ENCODE measurements at regions not wholly inside any gene's neighbourhood (a gene's known extent, or its start where the extent isn't known, plus 50 kb on each side); places are given as distances from the start of the nearest gene placed in this dataset.

- no peak for ATAC-seq (ENCODE audit: low read depth)
- no peaks in the 10 kb centered on the region for H4K20me1 ChIP-seq (ENCODE audit: insufficient read depth, low read length)
- H2AK9ac ChIP-seq (replicated peaks; ENCODE audit: low read depth, low read length, poor library complexity) = no peak overlapping the region
- no peak overlapping the region for H3K14ac ChIP-seq (replicated peaks; ENCODE audit: low read depth, low read length)
- no peaks in the 10 kb centered on the region for H3K79me1 ChIP-seq (ENCODE audit: low read depth in 1 of 2, low read length in 2 of 2)
- H3K4ac ChIP-seq (ENCODE audit: low read depth, low read length) = no peak overlapping the region
- no peak overlapping the region for H2BK5ac ChIP-seq (ENCODE audit: low read depth, low read length, poor library complexity, severe bottlenecking)
- BruUV-seq (replicated peaks) = no TSS peak
- H3K27ac ChIP-seq (ENCODE audit: insufficient read depth, low read length) = no peak overlapping the region
- no peak overlapping the region for H4K91ac ChIP-seq (ENCODE audit: insufficient read depth, low read depth, low read length)
- H3K18ac ChIP-seq (ENCODE audit: low read depth, low read length) = no peak overlapping the region
- no peak overlapping the region for H4K8ac ChIP-seq (ENCODE audit: low read depth in 2 of 2, low read length in 2 of 2)
- TF ChIP-seq MAFK (IDR thresholded peaks at IDR 0.05; ENCODE audit: low read depth, low read length) (no peak), MXI1 (IDR thresholded peaks at IDR 0.05; ENCODE audit: borderline replicate concordance, low read depth, low read length) (no peak), RFX5 (IDR thresholded peaks at IDR 0.05; ENCODE audit: low read depth, low read length) (no peak), RCOR1 (IDR thresholded peaks at IDR 0.05; ENCODE audit: insufficient replicate concordance, low read length) (no peak), MAZ (IDR thresholded peaks at IDR 0.05; ENCODE audit: borderline replicate concordance, low read depth, low read length) (no peak), CTCF (conservative IDR thresholded peaks at IDR 0.05; ENCODE audit: low read depth, low read length) (no peak), CHD1 (IDR thresholded peaks at IDR 0.05; ENCODE audit: low read depth, low read length) (no peak), POLR2A (IDR thresholded peaks at IDR 0.05; ENCODE audit: low read depth, low read length) (no peak), NFE2L2 (IDR thresholded peaks at IDR 0.05; ENCODE audit: low read depth, low read length) (no peak), BHLHE40 (IDR thresholded peaks at IDR 0.05; ENCODE audit: low read depth, low read length) (no peak), USF2 (IDR thresholded peaks at IDR 0.05; ENCODE audit: low read depth, low read length) (no peak), FOS (IDR thresholded peaks at IDR 0.05; ENCODE audit: low read depth, low read length) (no peak), RAD21 (IDR thresholded peaks at IDR 0.05; ENCODE audit: low read length) (no peak)
- TF ChIP-seq, protein P1, sequence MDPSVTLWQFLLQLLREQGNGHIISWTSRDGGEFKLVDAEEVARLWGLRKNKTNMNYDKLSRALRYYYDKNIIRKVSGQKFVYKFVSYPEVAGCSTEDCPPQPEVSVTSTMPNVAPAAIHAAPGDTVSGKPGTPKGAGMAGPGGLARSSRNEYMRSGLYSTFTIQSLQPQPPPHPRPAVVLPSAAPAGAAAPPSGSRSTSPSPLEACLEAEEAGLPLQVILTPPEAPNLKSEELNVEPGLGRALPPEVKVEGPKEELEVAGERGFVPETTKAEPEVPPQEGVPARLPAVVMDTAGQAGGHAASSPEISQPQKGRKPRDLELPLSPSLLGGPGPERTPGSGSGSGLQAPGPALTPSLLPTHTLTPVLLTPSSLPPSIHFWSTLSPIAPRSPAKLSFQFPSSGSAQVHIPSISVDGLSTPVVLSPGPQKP (IDR thresholded peaks at IDR 0.05; ENCODE audit: borderline replicate concordance, low read depth, low read length) = no peak
- H3K9ac ChIP-seq (ENCODE audit: low read depth, low read length) = no peak overlapping the region
- H2AFZ ChIP-seq (replicated peaks; ENCODE audit: low read length, poor library complexity) = no peak overlapping the region
- no peak overlapping the region for H2BK20ac ChIP-seq (ENCODE audit: low read depth, low read length)
- no peaks in the 10 kb centered on the region for H3K9me1 ChIP-seq (ENCODE audit: insufficient read depth, low read length)
- H4K5ac ChIP-seq (ENCODE audit: low read depth, low read length) = no peak overlapping the region
- no peaks in the 10 kb centered on the region for H3K9me3 ChIP-seq (ENCODE audit: control insufficient read depth, insufficient read depth, low read length)
- H2BK120ac ChIP-seq (ENCODE audit: low read depth, low read length) = no peak overlapping the region
- dilution Hi-C loops (cut with HindIII; ENCODE audit: low sequenced_read_pairs, unreplicated experiment) = no loop called here
- no peaks in the 10 kb centered on the region for H3K36me3 ChIP-seq (ENCODE audit: control insufficient read depth, insufficient read depth, low read length)
- H2AK5ac ChIP-seq (ENCODE audit: low read depth, low read length) = no peak overlapping the region
- no peaks in the 10 kb centered on the region for H3K27me3 ChIP-seq (ENCODE audit: control insufficient read depth, insufficient read depth, low read length)
- ChIA-PET CTCF (no interaction called here), POLR2A (ENCODE audit: unreplicated experiment) (no interaction called here)
- in situ Hi-C loops (cut with MboI; ENCODE audit: low sequenced_read_pairs) = no loop called here
- intact Hi-C loops (cut with micrococcal nuclease) = no loop called here
- no peak overlapping the region for H2BK15ac ChIP-seq (ENCODE audit: low read depth, low read length)
- no peaks in the 10 kb centered on the region for H3K4me1 ChIP-seq (ENCODE audit: control insufficient read depth, insufficient read depth, low read length)
- H3K4me2 ChIP-seq (ENCODE audit: low read depth, low read length) = no peak overlapping the region
- DNase-seq = no peak
- 40% methylated on average over 1 of the region's 6 CpGs; no CpG with 5 or more reads in 1 of the 2 experiments for WGBS, 2 experiments (ENCODE audit: extremely low coverage in 2 of 2, insufficient read length in 1 of 2)
- H3K4me3 ChIP-seq (ENCODE audit: insufficient read depth, low read depth, low read length) = no peak overlapping the region
- no peak overlapping the region for H3K23ac ChIP-seq (ENCODE audit: low read depth, low read length)
- H3K56ac ChIP-seq (ENCODE audit: extremely low read depth, insufficient read depth, low read length) = no peak overlapping the region
Observed at GRCh38 chr2:221705185-221705877, 133.2 kb upstream of the EPHA4 start.
